GM21423 (cell line): ENCODE measurements at regions not wholly inside any gene's neighbourhood (a gene's known extent, or its start where the extent isn't known, plus 50 kb on each side); places are given as distances from the start of the nearest gene placed in this dataset.

ENCODE experiments used
- ATAC-seq: cut with Tn5 transposase; IDR thresholded peaks from one replicate; pipeline ENCODE4 v1.9.1; 2021; ENCODE audit warnings: mild to moderate bottlenecking, moderate library complexity; ENCODE audit not compliant: unreplicated experiment

DNA sequence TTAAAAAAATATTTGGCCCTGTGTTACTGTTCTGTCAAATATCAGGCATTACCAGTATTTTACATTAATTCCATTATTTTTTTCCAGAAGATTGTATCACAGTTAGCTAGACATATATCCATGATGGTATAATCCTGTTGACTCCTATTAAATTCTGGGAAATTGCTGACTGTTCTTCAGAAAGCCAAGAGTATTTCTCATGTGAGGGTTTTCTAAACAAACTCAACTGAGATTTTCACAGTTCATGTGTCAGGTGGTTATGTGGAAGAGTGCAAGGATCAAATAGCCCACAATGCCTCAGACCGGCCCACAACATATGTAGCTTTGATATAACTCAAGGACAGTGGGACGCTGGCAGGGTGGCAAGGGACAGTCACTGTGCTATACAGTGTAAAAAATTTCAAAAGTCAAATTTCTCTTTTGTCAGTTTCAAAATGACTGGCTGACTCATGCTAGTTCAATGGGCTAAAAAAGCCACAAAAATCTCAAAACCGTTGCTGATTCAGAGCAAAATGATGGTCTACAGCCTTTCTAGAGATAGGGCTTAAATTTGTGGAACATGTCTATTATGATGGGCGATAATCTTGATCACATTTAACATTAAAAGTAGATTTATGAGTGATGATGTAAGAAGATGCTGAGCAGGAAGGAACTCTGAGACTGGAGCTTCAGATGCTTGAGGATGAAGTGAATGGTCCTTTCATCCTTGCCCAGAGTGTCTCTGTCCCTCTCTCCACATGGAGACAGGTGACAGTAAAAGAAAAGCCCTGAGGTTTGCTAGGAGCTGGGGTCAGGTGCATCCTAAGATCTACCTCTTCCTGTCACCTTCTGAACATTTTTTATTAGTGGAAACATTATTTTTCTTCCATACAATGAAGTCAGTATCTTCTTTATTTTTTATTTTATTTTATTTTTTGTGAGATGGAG lies 175.8 kb upstream of the PIEZO2 start:
- peak; percentile 92 for ATAC-seq

DNA sequence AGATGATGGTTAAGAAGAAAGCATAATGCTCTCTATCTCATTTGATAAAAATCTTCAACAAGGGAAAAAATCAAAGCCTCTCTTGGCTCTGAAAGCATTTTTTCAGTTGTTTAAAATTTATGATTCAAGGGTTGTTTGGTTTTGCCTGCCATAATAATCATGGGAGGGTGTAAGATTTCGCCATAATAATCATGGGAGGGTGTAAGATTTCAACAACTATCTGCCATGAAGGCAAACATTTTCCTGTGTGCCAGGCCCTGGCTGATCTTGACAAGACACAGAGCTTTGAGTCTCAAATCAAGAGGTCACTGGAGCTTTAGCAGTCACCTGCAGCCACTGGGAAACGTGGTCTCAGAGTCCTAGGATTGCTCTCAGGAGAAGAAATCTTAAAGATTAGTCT lies 175.1 kb upstream of the PIEZO2 start:
- ATAC-seq = no peak

DNA sequence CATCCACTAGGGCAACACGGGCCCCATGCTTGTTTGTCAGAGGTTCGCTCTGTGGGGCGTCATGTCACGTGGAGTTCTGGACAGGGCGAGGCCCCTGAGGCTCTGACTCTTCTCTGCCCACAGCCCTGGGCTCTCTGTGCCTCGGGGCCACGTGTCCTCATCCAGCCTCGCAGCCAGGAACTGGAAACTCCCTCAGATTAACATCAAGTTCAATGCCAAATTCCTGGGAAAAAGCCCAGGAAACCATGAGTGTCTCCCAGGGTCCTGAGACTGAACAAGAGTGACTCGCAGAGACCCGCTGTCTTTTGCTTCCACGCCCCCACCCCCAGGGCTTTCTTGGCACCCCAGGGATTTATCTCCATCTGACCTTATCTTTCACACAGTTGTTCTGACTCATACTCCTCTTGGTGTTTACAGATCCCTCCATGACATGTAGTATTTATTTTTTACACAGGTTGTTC lies 174.0 kb upstream of the PIEZO2 start:
- no peak for ATAC-seq

DNA sequence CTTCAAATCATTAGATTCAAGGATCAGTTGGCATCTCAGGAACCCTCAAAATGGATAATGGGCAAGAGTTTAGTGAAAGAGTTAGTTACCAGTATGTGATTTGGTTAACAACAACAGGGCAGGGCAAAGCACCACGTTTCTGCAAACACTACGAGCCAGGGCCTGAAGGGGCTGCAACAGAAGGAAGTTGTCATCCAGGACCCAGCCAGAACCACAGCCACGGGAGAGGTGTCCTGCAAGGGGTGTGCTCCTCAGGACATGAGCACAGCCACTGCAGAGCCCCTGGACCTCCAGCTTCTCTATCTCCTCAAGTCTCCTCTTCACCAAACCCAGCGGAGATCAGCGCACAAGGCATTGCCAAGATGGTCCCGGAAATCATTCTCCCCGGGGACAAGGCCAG lies 173.3 kb upstream of the PIEZO2 start:
- no peak for ATAC-seq

DNA sequence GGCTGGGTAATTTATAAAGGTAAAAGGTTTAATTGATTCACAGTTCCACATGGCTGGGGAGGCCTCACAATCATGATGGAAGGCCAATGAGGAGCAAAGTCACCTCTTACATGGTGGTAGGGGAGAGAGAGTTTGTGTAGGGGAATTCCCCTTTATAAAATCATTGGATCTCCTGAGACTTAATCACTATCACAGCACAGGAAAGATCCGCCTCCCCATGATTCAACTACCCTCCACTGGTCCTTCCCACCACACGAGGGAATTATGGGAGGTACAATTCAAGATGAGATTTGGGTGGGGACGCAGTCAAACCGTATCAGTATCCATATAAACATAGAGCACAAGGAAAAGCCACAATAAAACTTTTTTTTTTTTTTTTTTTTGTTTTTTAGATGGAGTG lies 172.6 kb upstream of the PIEZO2 start:
- ATAC-seq = no peak

DNA sequence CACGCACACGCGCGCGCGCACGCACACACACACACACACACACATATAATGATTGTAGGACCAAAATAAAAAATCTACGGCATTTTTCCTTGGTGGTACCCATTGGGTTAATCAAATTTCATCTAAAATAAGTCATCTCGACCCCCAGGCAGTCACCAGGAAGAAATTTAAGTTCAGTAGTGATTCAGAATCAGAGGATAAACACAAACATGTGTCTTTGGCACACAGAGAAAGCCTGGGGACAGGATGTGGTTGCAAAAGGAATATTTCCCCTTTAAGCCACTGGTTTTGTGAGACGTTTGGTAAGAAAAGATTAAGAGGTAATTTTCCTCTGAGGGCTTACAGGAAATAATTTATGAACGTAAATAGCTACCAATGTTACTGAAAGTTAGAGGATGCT lies 171.6 kb upstream of the PIEZO2 start:
- ATAC-seq = no peak

DNA sequence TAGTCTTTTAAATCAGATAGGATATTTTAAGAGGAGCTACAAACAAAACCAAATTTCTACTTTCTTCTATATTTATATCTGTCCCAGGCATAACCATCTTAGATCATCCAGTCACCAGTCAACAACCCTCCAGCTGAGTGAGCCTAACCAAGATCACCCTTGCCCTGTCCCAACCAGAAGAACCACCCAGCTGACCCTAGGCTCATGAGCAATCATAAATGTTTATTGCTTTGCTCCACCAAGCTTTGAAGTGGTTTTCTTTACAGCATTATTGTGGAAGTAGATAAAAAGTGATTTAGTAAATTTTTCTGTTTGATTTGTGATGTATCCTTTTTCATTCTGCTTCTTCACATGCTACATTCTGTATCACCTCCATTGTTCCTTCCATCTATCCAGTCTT lies 167.2 kb upstream of the PIEZO2 start:
- no peak for ATAC-seq

DNA sequence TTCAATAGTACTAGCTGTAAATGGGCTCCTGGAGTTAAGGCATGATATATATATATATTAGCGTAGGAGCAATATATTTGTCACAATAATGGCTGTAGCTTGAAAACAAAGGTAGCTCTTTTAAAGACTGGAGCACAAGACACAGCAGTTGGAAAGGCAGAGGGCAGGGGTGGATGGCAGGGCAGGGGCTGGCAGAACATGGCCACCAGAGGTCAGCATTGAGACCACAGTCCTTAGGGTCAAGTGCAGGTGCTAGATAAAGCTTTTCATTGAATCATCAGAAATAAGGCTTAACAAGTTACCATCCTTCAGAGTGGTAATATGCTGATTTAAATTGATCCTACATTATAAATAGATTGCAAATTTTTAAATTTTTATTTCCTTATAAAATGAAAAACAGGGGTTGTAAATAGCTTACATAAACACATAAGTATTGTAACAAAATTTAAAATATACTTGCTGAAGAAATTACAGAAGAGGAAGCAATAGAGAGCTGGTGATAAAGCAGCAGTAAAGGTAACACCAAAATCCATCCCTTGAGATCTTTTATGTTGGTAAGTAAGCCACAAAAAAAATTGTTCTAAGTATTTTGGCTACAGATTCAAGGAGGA lies 161.2 kb upstream of the PIEZO2 start:
- ATAC-seq = no peak

DNA sequence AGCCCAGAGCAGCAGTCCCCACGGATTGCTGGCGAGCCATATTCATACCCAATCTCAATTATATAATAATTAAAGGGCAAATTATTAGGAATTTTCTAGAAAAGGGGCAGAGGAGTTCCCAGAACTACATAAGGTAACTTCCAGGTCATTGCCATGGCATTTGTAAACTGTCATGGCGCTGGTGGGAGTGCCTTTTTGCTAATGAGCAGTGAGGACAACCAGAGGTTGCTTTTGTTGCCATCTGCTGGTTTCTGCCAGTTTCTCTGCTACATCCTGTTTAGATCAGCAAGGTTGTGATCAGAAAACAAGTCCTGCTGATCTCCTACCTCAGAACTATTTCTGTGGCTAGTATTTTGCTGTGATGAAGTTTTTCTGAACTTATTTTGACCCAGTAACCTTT lies 159.8 kb upstream of the PIEZO2 start:
- no peak for ATAC-seq

DNA sequence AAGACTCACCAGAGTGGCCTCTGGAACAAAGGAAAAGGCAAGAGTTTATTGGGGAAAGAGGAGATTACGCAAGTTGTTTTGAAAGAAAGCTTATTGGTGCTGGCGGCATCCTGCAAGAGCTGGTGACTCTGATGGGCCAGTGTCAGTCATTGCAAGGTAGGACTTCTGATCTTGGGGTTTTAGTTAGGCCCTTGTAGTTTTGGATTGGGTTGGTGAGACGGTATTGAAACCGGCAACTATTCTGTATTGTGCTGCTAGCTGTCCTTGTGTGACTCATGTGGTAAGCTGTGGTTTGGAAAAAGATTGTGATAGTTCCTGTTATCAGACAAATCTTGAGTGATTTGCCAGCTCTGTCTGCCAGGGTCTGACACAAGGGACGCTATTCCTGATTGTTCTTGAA lies 159.1 kb upstream of the PIEZO2 start:
- ATAC-seq = no peak

DNA sequence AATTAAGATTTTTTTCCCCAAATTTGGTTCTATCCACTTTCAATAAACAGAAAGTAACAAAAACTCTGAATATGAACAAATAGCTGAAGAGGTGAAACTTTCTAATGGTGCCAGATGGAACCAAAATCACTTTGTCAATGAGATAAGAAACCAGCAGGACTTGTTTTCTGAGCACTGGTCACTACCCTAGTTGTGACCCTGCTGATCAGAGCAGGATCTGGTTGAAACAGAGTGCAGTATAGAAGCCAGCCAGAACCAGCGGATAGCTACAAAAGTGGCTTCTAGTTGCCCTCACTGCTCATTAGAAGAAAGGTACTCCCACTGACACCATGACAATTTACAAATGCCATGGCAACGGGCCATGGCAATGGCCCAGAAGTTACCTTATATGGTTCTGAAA lies 158.3 kb upstream of the PIEZO2 start:
- ATAC-seq = no peak

DNA sequence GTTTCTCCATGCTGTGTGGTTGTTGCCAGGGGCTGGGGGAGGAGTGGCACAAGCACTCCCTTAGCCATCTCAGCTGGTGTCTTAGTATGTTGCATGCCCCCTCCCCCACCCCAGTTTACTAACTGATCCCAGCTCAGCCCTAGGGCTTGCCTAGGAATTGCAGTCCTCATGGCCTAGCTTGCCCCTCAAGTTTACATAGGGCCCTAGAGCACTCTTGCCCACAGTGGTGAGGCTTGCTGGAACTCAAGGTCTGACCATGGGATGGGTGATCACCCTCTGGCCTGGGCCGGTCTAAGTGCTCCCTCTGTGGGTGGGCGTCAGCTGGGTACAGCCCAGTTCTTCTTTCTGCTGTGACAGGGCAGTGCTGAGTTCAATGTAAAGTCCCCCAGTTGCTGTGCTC lies 156.1 kb upstream of the PIEZO2 start:
- ATAC-seq = no peak

DNA sequence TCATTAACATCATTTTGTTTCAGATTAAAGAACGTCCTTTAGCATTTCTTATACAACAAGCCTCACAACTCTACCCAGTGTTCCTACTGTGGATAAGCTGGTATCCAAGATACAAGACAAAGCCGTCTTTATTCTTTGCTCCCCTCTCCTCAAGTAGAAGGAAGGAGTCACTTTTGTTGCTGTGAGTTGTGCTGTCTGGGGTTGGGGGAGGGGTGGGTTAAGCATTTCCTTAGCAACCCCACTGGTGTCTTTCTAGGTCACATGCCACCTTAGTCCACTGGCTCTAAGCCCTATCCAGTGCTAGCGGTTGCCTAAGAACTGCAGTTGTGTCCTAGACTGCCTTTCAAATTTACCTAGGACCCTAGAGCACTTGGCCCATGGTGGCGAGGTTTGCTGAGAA lies 155.6 kb upstream of the PIEZO2 start:
- no peak for ATAC-seq

DNA sequence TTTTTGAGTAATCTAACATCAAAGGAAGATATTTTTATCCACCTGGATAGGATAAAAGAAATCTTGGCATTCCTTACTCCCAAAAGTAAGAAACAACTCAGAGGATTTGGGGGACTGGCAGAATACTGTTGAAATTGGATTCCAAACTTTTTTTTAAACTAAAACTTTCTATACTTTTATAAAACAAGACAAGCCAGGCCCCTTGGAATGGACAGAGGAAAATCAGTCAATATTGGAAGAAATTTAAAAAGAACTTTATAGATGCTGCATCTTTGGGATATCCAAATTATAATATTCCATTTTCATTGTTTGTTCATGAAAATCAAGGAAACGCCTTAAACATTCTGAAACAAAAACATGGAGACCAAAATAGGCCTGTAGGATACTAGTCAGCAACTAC lies 147.6 kb upstream of the PIEZO2 start:
- ATAC-seq = no peak

DNA sequence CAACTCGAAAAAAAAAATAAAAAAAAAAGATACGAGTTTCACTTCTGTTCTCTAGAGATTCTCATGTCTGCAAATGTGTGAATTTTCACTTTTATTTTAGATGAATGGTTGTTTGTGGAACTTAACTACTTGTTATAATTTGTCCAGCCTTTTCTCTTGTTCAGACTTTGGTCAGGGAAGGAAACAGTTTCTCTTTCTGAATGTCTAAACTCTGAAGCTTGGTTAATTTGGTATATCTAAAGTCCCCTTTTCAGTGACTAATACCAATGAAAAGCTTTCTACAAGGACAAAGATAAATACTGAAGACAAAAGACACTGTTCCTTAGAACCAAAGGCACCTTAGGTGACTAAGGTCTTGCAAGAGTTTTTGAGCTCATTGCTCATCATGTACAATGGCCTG lies 144.4 kb upstream of the PIEZO2 start:
- no peak for ATAC-seq

DNA sequence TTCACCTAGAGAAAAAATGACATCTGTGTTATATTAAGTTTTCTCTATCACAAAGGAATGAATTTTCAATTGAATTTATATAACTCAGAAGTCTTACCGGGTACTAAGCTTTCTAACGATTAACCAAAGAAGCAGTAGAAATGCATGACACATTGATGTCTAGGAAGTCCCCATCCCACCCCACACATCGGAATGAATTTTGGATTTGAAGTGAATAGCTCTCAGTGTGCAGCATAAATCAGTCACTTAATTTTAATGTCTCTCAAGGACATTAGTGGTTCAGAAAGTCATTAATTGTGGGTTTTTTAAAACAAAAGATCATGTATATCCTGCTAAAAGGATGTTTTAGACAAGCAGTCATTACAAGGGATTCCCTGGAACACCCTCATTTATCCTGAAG lies 141.4 kb upstream of the PIEZO2 start:
- no peak for ATAC-seq

DNA sequence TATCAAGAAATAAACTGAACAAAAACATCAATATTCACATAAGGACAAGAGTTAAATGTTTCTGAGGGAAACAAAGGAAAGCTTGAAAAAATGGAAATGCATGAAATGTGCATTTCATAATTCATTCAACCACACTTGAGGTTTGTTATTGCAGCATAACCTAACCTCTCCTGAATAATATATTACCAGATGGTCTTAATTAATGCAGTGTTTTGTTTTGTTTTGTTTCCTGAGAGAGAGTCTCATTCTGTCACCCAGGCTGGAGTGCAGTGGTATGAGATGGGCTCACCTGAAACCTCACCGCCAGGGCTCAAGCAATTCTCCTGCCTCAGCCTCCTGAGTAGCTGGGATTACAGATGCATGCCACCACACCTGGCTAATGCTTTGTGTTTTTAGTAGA lies 139.9 kb upstream of the PIEZO2 start:
- no peak for ATAC-seq

DNA sequence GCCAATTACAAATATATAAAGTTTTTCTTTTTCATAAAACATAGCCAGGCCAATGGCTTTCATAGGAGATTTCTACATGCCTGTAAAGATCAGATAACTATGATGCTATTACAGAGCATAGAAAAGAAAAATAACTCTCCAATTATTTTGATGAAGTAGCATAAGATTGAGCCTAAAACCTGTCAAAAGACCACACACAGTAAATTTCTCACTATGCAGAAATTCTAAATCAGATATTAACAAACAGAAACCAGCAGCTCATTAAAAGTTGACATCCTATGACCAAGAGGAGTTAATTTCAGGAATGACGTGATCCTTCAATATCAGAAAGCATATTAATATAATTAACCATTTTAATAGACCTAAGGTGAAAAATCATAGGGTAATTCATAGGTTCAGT lies 139.0 kb upstream of the PIEZO2 start:
- ATAC-seq = no peak

DNA sequence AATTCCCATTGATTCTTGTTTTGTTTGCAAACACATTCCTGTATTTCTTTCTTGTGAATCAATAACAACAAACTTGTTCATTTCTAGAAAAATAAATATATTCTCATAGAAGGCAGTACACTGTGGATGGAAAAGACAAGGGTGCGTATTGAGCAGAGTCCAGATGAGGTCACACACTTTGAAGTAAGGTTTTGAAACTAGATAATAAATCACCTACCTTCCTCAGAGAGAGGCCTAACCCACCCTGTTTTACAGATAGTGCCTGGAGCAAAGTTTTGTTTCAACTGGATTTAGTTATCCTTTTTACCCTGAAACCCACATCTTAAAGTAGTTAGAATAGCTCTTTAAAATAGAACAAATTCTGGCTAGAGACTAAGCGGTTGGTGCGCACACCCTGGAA lies 137.1 kb upstream of the PIEZO2 start:
- no peak for ATAC-seq

DNA sequence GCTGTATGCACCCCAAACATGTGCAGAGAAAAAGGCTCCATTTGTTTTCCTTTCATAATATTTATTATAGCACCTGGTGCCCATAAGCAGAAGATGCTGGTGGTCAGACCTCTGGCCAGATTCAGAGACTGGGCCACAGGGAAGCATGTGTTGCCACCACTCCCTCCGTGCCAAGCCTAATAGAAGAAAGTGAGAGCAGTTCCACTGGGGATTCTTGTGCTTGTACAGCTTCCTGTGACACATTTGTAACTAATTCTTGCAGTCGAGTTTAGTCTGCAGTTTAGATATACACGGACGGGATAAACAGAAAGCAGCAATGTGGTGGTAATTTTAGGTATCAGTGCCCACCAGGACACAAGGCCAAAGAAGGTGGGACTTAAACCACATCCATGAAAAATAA lies 135.4 kb upstream of the PIEZO2 start:
- no peak for ATAC-seq

DNA sequence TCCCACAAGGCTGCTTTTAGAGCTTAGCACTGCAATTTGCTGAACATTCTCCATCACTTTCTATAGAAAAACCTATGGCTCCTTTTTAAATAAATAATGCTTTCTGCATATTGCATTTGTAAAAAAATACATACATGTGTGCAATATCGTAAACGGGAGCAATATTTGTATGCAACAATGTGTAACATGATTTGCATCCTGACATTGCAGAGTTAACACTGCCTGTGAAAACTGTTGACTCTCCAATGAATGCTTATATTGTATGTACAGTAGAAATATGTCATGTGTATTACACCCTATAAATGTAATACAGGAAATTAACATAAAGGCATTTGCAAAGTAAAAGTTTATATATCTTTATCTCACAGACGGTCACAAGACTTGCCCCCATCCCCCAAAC lies 135.0 kb upstream of the PIEZO2 start:
- ATAC-seq = no peak

DNA sequence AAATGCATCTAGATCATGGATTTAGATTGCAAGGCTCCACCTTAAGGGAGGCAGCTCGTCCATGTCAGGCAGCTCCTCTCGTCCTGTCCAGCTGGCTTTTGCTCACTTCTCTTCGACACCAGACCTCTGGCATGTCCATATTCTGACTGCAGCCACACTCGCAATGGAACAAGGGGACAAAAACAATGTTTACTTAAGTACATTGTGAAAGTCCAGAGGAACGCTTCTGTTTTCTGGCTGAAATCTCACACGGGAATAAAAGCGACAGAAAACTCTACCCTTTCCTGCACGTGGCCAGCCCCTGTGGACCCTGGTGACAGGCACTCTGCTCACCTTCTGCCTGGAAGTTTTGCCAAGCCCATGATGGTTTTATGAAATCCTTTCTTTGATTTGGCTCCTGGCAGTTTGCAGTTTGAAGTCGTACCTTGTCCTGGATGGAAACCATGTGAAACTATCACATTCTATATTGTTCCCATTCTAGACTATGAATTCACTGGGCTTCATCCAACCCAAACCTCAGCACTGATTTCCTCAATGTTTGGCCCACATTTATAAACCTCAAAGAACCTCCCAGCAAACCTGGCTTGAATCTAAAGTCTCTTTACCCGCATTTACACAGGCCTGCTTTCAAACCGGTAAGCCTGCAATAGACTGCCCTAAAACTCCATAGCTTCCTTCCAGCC lies 134.3 kb upstream of the PIEZO2 start:
- ATAC-seq = no peak
